ENCODE measurements at regions not wholly inside any gene's neighbourhood (a gene's known extent, or its start where the extent isn't known, plus 50 kb on each side); places are given as distances from the start of the nearest gene placed in this dataset.
"Not testable (repeated sequence)": the region's sequence is repeated elsewhere in the genome, so short reads cannot be mapped to it uniquely, and the experiment has no call there.

DNA sequence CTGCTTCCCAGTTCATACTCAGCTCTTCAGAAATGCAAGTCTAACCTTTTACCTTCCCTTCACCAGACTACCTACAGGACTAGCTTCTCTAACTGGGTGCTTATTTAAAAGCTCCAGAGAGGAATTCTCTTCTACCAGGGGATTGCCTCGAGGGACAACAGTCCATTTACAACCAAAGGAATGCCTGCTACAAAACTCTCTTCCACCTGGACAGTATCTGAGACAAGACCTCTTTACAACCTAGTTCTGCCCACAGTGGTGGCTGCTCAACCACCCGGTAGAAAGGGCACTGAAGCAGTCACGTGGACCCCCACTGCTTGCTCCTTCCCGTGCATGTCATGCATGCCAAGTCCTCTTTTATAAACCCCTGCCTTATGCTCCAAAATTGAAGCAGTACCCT, 158.1 kb upstream of the ANXA10 start:
- no peak for DNase-seq

DNA sequence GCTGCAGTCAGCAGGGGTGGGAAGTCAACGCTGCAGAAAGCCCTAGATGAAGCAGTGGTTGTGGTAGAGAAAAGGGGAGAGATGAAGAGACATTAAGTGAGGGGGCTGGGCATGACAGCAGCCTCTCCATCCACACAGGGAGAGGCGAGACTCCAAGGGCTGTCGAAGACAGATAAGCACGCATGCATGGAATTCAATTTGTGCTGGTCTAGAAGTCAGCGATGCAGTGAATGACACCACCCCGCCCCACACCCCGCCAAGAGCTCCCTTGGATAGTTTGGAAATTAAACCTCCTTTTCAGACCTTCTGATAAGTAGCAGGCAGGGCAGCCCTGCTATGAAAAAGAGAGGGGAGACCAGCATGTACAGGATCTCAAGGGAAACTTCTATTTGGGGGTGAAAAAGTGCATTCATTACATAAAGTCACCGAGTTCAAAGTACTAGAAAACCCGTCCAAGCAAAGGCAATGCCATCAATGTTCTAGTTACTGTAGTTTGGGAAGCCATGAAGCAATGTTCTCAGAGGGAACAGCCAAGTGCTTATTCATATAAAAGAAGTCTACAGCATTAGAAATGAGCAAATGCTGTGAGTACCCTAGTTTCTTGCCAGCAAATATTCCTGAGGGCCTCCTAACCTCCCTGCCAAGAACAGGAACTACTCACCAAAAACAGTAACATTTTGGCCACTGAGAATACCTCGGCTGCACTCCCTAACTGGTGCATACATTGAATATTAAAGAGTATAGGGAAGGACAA, 152.3 kb upstream of the ANXA10 start:
- no peak for DNase-seq

DNA sequence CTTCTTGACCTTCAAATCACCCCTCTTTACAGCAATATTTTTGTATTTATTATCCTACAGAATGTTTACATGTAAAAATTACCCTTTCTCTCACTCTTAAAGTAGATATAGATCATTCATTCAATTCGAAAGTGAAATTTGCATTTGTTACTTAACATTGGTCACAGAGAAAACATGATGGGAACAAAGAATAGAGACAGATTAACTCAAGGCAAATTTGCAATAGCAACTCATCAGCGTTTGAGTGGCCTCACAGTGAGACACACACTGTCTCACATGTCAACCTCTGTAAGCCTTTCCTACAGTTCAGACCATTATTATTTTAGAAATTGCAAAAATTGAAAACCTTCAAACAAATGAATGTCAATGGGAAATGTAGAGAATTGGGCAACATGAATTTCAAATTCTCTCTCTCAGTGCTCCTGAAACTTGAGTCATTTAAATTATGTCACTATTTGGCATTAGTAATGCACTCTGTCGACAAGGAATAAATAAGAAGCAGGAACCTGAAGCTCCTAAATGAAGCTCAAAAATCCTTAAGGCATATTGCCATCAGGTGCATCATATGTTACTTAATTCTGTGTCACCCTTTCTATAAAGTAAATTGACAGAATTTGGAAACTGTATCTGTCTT, 148.3 kb upstream of the ANXA10 start:
- DNase-seq, result no peak

DNA sequence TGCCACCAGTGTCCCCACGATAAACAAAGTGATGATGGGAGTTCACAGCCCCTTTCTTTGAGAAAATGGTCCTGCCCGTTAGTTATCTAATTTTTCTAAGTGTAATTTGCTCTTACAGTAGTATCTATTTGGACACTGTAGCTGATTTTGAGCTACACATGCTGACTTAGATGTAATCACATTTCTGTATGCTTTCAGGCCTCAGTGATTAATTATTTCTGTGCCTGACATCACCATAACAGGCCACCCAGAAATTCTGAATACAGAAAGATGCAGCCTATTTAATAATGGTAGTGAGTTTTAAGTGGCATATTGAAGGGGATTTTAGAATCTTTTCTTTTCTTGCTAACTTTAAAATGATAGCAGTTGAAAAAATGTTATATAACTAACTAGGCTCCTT, 147.6 kb upstream of the ANXA10 start:
- DNase-seq, result no peak

DNA sequence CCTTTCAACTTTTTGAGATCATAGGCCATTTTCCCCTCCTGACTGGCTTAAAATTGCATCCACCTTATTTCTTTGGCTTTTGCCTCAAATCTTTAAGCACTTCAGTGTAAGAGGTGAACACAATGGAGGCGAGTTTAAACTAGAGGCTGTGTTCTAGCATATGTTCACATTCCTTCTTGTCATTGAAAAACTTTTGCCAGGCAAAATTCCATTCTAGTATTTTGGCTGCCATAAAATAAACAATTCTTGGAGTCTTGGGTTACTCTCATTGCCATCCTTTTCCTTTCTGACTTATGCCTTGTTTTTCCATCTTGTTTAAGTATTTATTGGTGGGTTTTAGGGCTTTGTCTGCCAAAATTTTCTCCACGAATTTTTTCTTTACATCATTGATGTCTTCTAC, 137.3 kb upstream of the ANXA10 start:
- DNase-seq, result no peak

DNA sequence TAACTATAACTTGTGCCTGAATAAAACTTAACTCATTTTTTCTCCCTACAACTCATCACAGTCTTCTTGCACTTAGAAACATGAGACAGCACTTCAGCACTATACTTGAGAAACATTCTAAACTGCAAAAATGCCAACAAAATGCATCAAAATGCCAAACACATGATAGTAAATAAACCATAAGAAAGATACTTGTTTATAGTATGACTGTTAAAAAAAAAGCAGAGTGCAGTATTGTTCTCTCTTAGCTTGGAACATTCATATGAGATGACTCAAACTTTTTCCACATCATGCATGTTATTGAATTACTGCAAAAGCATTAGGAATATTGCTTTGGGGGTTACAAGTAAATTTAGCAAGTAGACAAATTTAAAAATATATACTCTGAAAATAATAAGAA, 135.7 kb upstream of the ANXA10 start:
- no peak for DNase-seq

DNA sequence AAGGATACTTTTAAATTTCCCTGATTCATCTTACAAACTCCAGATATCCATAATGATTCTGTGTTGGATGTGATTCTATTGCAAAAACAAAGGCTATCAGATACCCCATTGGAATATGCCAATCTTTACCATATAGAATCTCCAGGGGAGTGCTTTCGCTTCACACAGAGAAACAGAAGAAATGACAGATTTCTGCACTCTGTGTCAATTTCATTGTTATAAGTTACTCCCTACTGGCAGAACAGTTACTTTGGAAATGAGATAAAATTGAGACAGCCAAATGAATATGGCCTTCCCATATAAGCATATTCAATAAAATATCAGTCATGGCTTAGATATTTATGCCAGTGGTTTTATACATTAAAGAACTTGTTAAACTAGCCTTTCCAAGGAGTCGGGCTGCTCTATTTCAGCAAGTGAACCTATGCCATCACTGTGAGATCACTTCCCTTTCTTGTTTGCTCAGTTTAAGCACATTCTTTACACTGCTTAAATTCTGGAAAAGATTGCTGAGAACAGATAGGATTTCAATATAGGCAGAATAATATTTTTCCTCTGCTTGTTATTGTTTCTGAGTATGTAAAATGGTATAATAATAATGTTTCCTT, 127.5 kb upstream of the ANXA10 start:
- DNase-seq, result no peak

DNA sequence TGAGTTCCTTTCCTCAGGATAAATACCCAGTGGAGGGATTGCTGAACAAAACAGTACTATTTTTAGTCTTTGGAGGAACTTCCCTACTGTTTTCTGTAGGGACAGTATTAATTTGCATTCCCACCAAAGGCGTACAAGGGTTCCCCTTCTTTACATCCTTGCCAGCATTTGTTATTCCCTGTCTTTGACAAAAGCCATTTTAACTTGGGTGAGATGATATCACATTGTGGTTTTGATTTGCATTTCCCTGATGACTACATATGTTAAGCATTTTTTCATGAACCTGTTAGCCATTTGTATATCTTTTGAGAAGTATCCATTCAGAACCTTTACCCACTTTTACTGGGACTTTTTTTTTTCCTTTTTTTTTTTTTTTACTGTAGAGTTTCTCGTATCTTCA, 126.2 kb upstream of the ANXA10 start:
- DNase-seq, result no peak

DNA sequence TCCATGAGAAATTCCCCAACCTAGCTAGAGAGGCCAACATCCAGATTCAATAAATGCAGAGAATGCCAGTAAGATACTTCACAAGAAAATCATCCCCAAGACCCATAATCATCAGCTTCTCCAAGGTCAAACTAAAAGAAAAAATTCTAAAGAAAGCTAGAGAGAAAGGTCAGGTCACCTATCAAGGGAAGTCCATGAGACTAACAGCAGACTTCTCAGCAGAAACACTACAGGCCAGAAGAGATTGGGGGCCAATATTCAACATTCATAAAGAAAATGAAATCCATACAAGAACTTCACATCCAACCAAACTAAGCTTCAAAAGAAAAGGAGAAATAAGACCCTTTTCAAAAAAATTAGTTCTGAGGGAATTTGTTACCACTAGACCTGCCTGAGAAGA, 118.8 kb upstream of the ANXA10 start:
- DNase-seq, result no peak

DNA sequence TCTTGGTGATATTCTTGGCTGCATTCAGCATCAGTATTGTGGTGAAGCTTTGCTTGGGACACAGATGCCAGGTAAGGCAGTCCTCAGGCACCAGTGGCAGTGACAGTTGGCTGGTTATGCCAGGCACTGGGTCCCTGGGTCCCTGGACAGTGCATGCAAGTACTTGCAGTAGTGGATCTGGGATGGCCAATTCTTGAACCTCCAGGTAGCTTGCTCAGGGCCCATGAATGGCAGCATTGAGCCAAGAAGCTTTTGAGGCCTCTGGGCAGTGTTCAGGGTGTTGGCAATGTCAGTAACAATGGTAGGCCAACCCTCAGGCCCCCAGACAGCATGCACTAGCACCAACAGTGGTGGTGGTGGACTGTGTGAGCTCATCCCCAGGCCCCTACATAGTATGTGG, 106.8 kb upstream of the ANXA10 start:
- no peak for DNase-seq

DNA sequence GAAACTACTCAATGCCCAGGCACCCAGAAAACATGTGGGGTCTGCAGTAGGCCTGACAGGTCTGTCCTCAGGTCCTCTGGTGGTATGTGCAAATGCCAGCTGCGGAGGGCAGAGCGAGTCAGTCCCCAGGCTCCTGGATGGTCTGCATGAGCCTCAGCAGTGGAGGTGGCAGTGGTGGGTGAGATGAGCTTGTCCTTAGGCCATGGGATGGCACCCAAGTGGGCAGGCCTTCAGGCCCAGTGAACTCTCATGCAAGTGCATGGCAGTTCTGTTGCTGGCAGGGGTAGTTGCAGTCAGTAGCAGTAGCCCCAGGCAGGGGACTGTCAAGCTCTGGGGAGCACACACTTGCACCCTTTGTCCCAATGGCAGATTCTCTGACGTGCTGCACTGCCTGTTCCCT, 106.3 kb upstream of the ANXA10 start:
- DNase-seq, result no peak

DNA sequence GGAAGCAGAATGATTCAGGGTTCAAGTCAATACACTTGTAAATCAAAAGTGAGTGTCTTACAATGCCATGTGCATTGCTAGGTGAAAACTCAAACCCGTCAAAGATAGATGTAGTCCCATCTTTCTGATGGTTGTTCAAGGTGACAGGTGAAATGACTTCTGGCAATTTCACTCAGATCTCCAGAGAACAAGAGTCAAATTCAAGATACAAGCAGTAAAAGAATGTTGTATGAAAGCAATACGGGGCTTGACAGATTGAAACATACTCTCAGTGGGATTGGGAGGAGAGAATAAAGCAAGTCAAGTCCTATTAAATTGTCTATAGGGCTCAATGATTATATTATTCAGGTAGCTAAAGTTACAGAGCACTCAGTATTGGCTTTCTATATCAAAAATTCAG, 105.1 kb upstream of the ANXA10 start:
- no peak for DNase-seq

DNA sequence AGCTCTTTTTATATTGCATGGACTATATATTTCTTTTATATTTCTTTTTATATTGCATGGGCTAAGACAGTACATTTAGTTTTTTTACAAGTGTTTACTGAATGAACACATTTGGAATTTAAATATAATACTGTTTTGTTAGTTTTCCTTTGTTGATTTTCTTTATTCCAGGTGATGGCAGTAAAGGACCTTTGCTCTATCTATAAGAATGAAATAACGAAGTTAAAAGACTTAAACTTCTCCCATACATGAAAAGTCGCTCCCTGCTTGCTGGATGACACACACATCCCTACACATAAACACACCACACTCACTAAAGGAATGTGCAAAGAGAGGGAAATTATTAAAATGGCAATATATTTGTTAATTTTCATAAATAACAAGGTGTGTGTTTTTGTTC, 102.5 kb upstream of the ANXA10 start:
- DNase-seq, result no peak

DNA sequence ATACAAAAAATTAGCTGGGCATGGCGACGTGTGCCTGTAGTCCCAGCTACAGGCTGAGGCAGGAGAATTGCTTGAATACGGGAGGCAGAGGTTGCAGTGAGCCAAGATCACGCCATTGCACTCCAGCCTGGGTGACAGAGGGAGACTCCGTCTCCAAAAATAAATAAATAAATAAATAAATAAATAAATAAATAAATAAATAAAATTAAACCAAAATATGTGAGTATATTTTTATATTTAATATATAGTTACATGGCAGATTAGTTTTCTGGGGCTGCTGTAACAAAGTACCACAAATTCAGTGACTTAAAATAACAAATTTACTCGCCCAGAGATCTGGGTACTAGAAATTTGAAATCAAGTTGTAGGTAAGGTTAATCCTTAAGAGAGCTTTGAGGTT, 84.2 kb upstream of the ANXA10 start:
- DNase-seq, result not testable (repeated sequence)

DNA sequence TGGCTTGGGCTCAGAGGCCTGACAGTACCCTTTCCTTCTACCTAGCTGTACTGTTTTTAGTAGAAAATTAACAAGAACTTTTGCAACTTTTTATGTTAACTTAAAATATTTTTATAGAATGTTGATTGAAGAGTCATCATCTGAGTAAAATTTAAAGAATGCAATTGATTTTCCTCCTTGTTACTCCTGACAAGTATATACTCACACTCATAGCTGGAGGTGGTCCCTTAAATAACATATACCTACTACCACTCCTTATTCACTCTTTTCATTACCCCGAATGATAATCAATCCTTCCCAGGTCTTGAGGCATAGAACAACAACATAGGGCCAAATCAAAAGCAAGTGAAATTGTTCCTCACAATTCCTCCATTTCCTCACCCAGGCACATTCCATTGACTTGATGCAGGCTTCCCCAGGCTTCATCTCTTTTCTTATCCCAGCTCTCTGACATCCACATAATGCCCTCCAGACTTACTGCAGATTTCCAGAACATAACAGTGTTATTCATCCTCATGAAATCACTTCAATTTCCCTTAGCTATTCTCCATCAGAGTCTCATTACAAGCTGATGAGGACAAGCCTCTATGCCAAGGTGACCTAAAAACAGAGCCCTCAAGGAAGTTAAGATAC, 73.2 kb upstream of the ANXA10 start:
- DNase-seq, result no peak

DNA sequence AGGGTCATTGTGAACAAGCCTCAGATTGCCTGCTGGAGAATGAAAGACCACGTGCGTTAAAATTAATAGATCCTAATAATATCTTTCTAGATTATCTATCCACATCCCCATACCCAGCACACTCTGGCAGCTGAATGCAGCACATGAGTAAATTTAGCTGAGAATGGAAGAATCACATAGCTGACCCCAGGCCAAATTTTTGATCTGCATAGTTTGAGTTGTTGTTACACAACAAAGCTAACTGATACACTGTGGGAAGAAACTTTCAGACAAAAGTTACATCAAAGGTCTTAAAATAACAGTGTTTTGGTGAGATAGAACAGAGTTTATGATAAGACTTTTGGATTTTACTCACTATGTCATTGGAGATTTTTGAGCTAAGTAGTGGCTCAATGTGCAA, 72.4 kb upstream of the ANXA10 start:
- DNase-seq, result no peak

DNA sequence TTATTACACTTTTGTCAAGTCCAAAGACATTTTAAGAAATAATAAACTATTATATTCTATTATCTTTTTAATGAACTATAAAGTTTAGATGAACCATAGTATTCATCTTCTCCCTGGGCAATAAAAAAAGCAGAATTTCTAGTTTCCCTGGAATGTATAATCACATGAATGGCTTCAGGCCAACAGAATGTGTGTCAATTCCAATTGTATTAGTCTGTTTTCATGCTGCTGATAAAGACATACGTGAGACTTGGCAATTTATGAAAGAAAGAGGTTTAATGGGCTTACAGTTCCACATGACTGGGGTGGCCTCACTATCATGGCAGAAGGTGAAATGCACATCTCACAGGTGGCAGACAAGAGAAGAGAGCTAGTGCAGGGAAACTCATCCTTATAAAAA, 70.7 kb upstream of the ANXA10 start:
- DNase-seq, result no peak

DNA sequence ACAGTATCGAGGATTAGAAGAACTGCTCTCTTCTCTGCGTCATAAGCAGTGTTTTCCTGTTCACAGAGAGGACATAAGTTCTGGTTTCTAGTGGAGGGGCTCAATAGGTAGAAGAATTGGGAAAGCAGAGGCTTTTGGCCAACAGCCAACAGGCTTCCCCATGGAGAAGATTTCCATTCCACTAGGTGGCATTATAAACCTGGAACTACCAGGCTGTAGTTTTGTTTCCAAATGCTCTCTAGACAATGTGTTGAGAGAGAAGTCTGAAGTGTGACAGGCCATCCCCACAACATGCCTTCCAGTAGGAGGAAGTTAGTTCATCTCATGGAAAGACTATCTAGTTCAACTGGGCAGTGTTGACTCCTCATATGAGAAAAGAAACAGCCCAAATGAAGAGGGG, 63.8 kb upstream of the ANXA10 start:
- no peak for DNase-seq

DNA sequence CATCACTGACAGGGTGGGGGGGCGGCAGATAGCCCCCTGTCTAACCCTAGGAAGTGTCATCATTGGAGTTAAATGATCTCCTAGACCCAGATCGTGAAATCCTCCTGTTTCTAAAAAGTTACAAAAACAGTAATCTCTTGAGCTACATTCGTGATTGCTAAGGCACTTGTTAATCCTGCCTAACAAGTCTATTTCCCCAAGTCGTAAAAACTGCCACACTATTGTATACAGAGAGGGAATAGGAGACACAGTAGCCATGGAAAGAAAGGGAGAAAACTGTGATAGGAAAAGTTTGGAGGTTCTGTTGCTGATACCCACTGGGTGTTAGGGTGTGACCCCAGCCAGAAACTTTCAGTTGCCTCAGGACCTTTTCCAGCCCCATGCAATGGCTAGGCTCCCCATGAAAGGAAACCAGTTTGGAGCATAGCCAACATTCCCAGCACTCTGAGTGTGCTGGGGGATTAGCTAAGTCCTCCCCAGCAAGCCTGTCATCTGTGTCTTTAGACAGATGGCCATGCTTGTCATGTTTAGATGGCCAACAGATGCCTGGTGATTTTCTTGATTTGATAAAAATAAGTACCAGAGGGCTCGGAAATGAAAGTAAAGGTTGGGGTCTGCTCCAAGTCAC, 63.3 kb upstream of the ANXA10 start:
- no peak for DNase-seq

DNA sequence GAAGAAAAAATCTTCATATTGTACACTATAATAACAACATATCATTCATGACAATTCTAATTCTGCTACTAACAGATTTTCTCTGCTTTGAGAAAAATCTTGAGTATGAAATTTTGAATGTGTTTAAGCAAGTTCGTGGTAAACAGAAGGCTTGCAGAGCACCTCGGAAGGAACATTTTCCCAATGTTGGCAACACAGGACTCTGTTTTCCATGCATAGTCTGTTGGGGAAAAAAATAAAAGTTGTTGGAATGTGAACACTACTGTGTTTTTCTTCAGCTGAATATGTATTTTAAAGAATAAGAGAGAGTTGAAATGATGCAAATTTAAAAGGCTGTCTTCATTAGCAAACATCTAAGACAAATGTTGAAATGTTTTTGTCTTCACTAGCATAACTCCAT, 54.7 kb upstream of the ANXA10 start:
- no peak for DNase-seq

DNA sequence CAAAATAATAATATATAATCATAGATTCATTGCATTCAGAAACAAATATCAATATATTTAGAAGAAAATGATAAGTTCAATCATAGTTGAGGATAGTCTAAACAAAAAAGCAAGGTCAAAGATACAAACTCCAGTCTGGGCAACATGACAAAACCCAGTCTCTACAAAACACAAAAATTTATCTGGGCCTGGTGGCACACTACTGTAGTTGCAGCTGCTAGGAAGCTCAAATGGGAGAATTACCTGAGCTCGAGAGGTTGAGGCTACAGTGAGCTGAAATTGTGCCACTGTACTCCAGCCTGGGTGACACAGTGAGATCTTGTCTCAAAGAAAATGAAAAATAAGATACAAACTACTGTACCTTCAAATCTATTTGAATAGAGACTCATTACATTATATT, 52.7 kb upstream of the ANXA10 start:
- DNase-seq, result no peak

Measured in right lung (tissue), 2 donors.